Upper lobe of right lung (tissue), 1 donor: ENCODE measurements at regions not wholly inside any gene's neighbourhood (a gene's known extent, or its start where the extent isn't known, plus 50 kb on each side); places are given as distances from the start of the nearest gene placed in this dataset.

ENCODE experiments used
- ATAC-seq: fragments of 200-7000 bp; cut with Tn5 transposase; one replicate; pipeline ENCODE4 v1.9.1; 2020; ENCODE audit warnings: mild to moderate bottlenecking, moderate library complexity
- DNase-seq: peaks from one replicate; pipeline ENCODE4 v3.0.0-alpha.2; 2020
- H3K27ac ChIP-seq: fragments of 200-600 bp; one replicate; pipeline ENCODE4 v1.8.0; 2022
- H3K27me3 ChIP-seq: fragments of 200-600 bp; one replicate; pipeline ENCODE4 v1.8.0; 2022; ENCODE audit warnings: mild to moderate bottlenecking
- H3K36me3 ChIP-seq: fragments of 200-600 bp; one replicate; pipeline ENCODE4 v1.8.0; 2022
- H3K4me1 ChIP-seq: fragments of 200-600 bp; one replicate; pipeline ENCODE4 v1.8.0; 2022
- H3K4me3 ChIP-seq: fragments of 200-600 bp; one replicate; pipeline ENCODE4 v1.8.0; 2022; ENCODE audit warnings: mild to moderate bottlenecking
- H3K9me3 ChIP-seq: fragments of 200-600 bp; one replicate; pipeline ENCODE4 v1.8.0; 2022
- CTCF ChIP-seq: fragments of 200-600 bp; IDR thresholded peaks from one replicate; pipeline ENCODE4 v1.8.0; 2022; ENCODE audit warnings: antibody characterized with exemption
- intact Hi-C: fragments of 100-400 bp; cut with DNase I; formaldehyde crosslinking; loops from one replicate; pipeline ENCODE4 v1.11.0; 2022
- donor health status: DM: no; HTN: yes; CAD: no; lungs with severe emphysema.

- peak; percentile 10 for ATAC-seq
- H3K4me3 ChIP-seq = no peak overlapping the region
- intact Hi-C loops = no loop called here
- no peaks in the 10 kb centered on the region for H3K27me3 ChIP-seq
- H3K36me3 ChIP-seq = no peaks in the 10 kb centered on the region
- H3K9me3 ChIP-seq = no peaks in the 10 kb centered on the region
- no peak for DNase-seq
- TF ChIP-seq CTCF = no peak
- no peaks in the 10 kb centered on the region for H3K4me1 ChIP-seq
- H3K27ac ChIP-seq = no peak overlapping the region
These were observed 1848.6 kb upstream of the CELF4 start for GRCh38 chr18:39414009-39414700.

GRCh38 chr18:39406941-39407340, 1841.3 kb upstream of the CELF4 start:
- ATAC-seq (no peak), DNase-seq (no peak)
- Histone ChIP-seq H3K36me3 (no peaks in the 10 kb centered on the region), H3K4me3 (no peak overlapping the region), H3K9me3 (no peaks in the 10 kb centered on the region), H3K27ac (no peak overlapping the region), H3K4me1 (no peaks in the 10 kb centered on the region), H3K27me3 (no peaks in the 10 kb centered on the region)
- no peak for TF ChIP-seq CTCF
- intact Hi-C loops = no loop called here

GRCh38 chr18:39403121-39403520, 1837.5 kb upstream of the CELF4 start:
- intact Hi-C loops = no loop called here
- no peaks in the 10 kb centered on the region for H3K36me3 ChIP-seq
- no peak overlapping the region for H3K27ac ChIP-seq
- no peak for TF ChIP-seq CTCF
- H3K4me3 ChIP-seq = no peak overlapping the region
- H3K9me3 ChIP-seq = no peaks in the 10 kb centered on the region
- ATAC-seq = no peak
- no peaks in the 10 kb centered on the region for H3K4me1 ChIP-seq
- H3K27me3 ChIP-seq = no peaks in the 10 kb centered on the region
- no peak for DNase-seq

- DNase-seq = no peak
- H3K4me3 ChIP-seq = no peak overlapping the region
- no peak for TF ChIP-seq CTCF
- no peak overlapping the region for H3K27ac ChIP-seq
- H3K4me1 ChIP-seq = no peaks in the 10 kb centered on the region
- intact Hi-C loops = no loop called here
- ATAC-seq = no peak
- H3K27me3 ChIP-seq = no peaks in the 10 kb centered on the region
- H3K9me3 ChIP-seq = no peaks in the 10 kb centered on the region
- no peaks in the 10 kb centered on the region for H3K36me3 ChIP-seq
These were observed 1834.1 kb upstream of the CELF4 start for GRCh38 chr18:39399662-39400061.

GRCh38 chr18:39396168-39396567, 1830.6 kb upstream of the CELF4 start:
- ATAC-seq = no peak
- no peaks in the 10 kb centered on the region for H3K27me3 ChIP-seq
- no peak overlapping the region for H3K4me3 ChIP-seq
- intact Hi-C loops = no loop called here
- no peaks in the 10 kb centered on the region for H3K9me3 ChIP-seq
- no peak for TF ChIP-seq CTCF
- no peak for DNase-seq
- no peaks in the 10 kb centered on the region for H3K4me1 ChIP-seq
- no peak overlapping the region for H3K27ac ChIP-seq
- H3K36me3 ChIP-seq = no peaks in the 10 kb centered on the region
